CD14-positive monocyte (primary cell): ENCODE measurements at regions not wholly inside any gene's neighbourhood (a gene's known extent, or its start where the extent isn't known, plus 50 kb on each side); places are given as distances from the start of the nearest gene placed in this dataset.

Experiments
- DNase-seq, 3 donors: peaks; one replicate each; pipeline ENCODE4 v3.0.0-alpha.2; 2011 to 2022
- H2AFZ ChIP-seq: 2 replicates; pipeline ENCODE4 v1.6.0; 2012; ENCODE audit warnings: mild to moderate bottlenecking, low read depth, low read length, inconsistent platforms; ENCODE audit not compliant: insufficient read depth, poor library complexity, severe bottlenecking
- H3K27ac ChIP-seq, 2 donors: 1 replicate in 1 of 2; 2 replicates in 1 of 2; pipeline ENCODE4 v1.5.1; 2012 to 2013; ENCODE audit warnings: low read length in 2 of 2, control low read depth in 1 of 2, inconsistent platforms in 1 of 2, low read depth in 1 of 2, mild to moderate bottlenecking in 1 of 2
- H3K27me3 ChIP-seq, 2 donors: one replicate each; pipeline versions ENCODE4 v1.6.0 to v1.6.1; 2011 to 2013; ENCODE audit warnings: low read length in 2 of 2; ENCODE audit not compliant: control insufficient read depth in 2 of 2, insufficient read depth in 2 of 2
- H3K36me3 ChIP-seq, 2 donors: replicated peaks in 1 of 2; 1 replicate in 1 of 2; 2 replicates in 1 of 2; pipeline versions ENCODE4 v1.5.1 to v1.6.1; 2012 to 2013; ENCODE audit warnings: low read length in 2 of 2, control low read depth in 1 of 2, inconsistent platforms in 1 of 2, mild to moderate bottlenecking in 1 of 2; ENCODE audit not compliant: insufficient read depth in 2 of 2, control insufficient read depth in 1 of 2
- H3K4me1 ChIP-seq, 2 donors: 1 replicate in 1 of 2; 2 replicates in 1 of 2; pipeline versions ENCODE4 v1.5.1 to v1.6.1; 2012 to 2013; ENCODE audit warnings: low read length in 2 of 2, control low read depth in 1 of 2, inconsistent platforms in 1 of 2, mild to moderate bottlenecking in 1 of 2, moderate library complexity in 1 of 2; ENCODE audit not compliant: insufficient read depth in 2 of 2, control insufficient read depth in 1 of 2
- H3K4me2 ChIP-seq: replicated peaks from 2 replicates; pipeline ENCODE3; 2012; ENCODE audit warnings: low read length, moderate library complexity, mild to moderate bottlenecking; ENCODE audit not compliant: poor library complexity, severe bottlenecking; ENCODE audit errors: extremely low read depth
- H3K4me3 ChIP-seq, 3 experiments: fragments of 200-600 bp in 1 of 3; sonication (generic) in 1 of 3; replicated peaks in 1 of 3; 1 replicate in 2 of 3; 2 replicates in 1 of 3; pipeline ENCODE4 v1.5.1; 2011 to 2013; ENCODE audit warnings: low read length in 3 of 3, mild to moderate bottlenecking in 3 of 3, control low read depth in 2 of 3, low read depth in 2 of 3, inconsistent platforms in 1 of 3, moderate library complexity in 1 of 3
- H3K79me2 ChIP-seq: 2 replicates; pipeline ENCODE4 v1.6.0; 2012; ENCODE audit warnings: mild to moderate bottlenecking, control low read depth, inconsistent platforms, low read length, moderate library complexity; ENCODE audit not compliant: insufficient read depth
- H3K9ac ChIP-seq: 2 replicates; pipeline ENCODE4 v1.6.0; 2017; ENCODE audit warnings: low read length, mild to moderate bottlenecking; ENCODE audit not compliant: insufficient read depth, poor library complexity, severe bottlenecking
- H3K9me3 ChIP-seq, 2 donors: replicated peaks in 1 of 2; 1 replicate in 1 of 2; 2 replicates in 1 of 2; pipeline versions ENCODE4 v1.5.1 to v1.6.1; 2012 to 2013; ENCODE audit warnings: low read length in 2 of 2, control low read depth in 1 of 2; ENCODE audit not compliant: control insufficient read depth in 1 of 2, insufficient read depth in 1 of 2
- H4K20me1 ChIP-seq: 2 replicates; pipeline ENCODE4 v1.6.0; 2012; ENCODE audit warnings: mild to moderate bottlenecking, low read length, control low read depth, moderate library complexity; ENCODE audit not compliant: insufficient read depth
- H3K27ac Mint-ChIP-seq, 7 donors: one replicate each; pipeline ENCODE4 v1.8.0; 2020; ENCODE audit warnings: mild to moderate bottlenecking in 7 of 7, mixed read lengths in 7 of 7, moderate library complexity in 6 of 7, inconsistent platforms in 2 of 7
- H3K27me3 Mint-ChIP-seq, 3 donors: one replicate each; pipeline ENCODE4 v1.8.0; 2021 to 2022; ENCODE audit warnings: low read depth in 3 of 3, mild to moderate bottlenecking in 3 of 3, mixed read lengths in 3 of 3, moderate library complexity in 3 of 3, inconsistent platforms in 1 of 3
- H3K36me3 Mint-ChIP-seq, 2 donors: one replicate each; pipeline ENCODE4 v1.8.0; 2020; ENCODE audit warnings: mixed read lengths in 2 of 2, inconsistent platforms in 1 of 2, mild to moderate bottlenecking in 1 of 2
- H3K4me1 Mint-ChIP-seq: one replicate; pipeline ENCODE4 v1.8.0; 2020; ENCODE audit warnings: mild to moderate bottlenecking, mixed read lengths
- H3K4me3 Mint-ChIP-seq, 2 donors: one replicate each; pipeline ENCODE4 v1.8.0; 2020; ENCODE audit warnings: mild to moderate bottlenecking in 2 of 2, mixed read lengths in 2 of 2, moderate library complexity in 1 of 2
- H3K9me3 Mint-ChIP-seq, 7 donors: one replicate each; pipeline ENCODE4 v1.8.0; 2020 to 2022; ENCODE audit warnings: mixed read lengths in 7 of 7, mild to moderate bottlenecking in 6 of 7, moderate library complexity in 6 of 7, inconsistent platforms in 2 of 7
- WGBS: methylation state at CpG from one replicate; pipeline ENCODE4 v1.1.5; 2013; ENCODE audit warnings: missing lambda C conversion rate; ENCODE audit not compliant: insufficient coverage; 5-methylcytosine and 5-hydroxymethylcytosine counted together
- intact Hi-C, 2 donors: fragments of 100-400 bp; cut with micrococcal nuclease; formaldehyde crosslinking; loops; one replicate each; pipeline versions ENCODE4 v1.15.0 to v1.15.1; 2023
- TF ChIP-seq, protein P1 (sequence below): fragments of 200-600 bp; IDR thresholded peaks from one replicate; pipeline ENCODE4 v1.8.0; 2022; ENCODE audit warnings: antibody characterized with exemption, mild to moderate bottlenecking

DNA sequence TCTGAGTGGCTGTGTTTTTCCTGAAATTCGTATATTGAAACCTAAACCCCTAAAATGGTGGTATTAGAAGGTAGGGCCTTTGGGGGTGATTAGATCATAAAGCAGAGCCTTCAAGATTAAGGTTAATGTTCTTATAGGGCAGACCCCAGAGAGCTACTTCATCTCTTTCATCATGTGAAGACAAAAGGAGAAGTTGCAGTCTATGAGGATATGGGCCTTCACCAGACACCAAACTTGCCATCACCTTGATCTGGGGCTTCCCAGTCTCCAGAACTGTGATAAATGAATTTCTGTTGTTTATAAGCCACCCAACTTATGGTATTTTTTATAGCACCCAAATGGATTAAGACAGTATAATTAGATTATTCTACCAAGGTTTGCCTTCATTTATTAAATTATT, 275.0 kb upstream of the ATP2B1 start:
- peak; percentile 4 to 28 (median 26) for DNase-seq
- Histone ChIP-seq H4K20me1 (no peaks in the 10 kb centered on the region), H3K27ac (no peak overlapping the region), H3K27me3 (no peaks in the 10 kb centered on the region), H3K9ac (no peak overlapping the region), H3K36me3 (no peaks in the 10 kb centered on the region), H3K4me3 (no peak overlapping the region), H2AFZ (no peak overlapping the region), H3K9me3 (no peaks in the 10 kb centered on the region), H3K79me2 (no peaks in the 10 kb centered on the region), H3K4me2 (no peak overlapping the region), H3K4me1 (peaks cover 15 to 16% of the 10 kb centered on the region in 2 donors)
- peaks cover 0 to 2% of the 10 kb centered on the region in 2 donors for H3K36me3 Mint-ChIP-seq
- H3K9me3 Mint-ChIP-seq: peaks cover 0 to 2% (median 0%) of the 10 kb centered on the region in 7 donors
- peaks cover 0 to 2% (median 2%) of the 10 kb centered on the region in 3 donors for H3K27me3 Mint-ChIP-seq
- peaks cover 15% of the 10 kb centered on the region for H3K4me1 Mint-ChIP-seq
- H3K4me3 Mint-ChIP-seq: no peak overlapping the region
- TF ChIP-seq, protein P1, sequence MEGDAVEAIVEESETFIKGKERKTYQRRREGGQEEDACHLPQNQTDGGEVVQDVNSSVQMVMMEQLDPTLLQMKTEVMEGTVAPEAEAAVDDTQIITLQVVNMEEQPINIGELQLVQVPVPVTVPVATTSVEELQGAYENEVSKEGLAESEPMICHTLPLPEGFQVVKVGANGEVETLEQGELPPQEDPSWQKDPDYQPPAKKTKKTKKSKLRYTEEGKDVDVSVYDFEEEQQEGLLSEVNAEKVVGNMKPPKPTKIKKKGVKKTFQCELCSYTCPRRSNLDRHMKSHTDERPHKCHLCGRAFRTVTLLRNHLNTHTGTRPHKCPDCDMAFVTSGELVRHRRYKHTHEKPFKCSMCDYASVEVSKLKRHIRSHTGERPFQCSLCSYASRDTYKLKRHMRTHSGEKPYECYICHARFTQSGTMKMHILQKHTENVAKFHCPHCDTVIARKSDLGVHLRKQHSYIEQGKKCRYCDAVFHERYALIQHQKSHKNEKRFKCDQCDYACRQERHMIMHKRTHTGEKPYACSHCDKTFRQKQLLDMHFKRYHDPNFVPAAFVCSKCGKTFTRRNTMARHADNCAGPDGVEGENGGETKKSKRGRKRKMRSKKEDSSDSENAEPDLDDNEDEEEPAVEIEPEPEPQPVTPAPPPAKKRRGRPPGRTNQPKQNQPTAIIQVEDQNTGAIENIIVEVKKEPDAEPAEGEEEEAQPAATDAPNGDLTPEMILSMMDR: no peak
- WGBS: no CpG with 5 or more reads among the region's 1 CpG
- intact Hi-C loops: no loop called here
- no peak overlapping the region for H3K27ac Mint-ChIP-seq

DNA sequence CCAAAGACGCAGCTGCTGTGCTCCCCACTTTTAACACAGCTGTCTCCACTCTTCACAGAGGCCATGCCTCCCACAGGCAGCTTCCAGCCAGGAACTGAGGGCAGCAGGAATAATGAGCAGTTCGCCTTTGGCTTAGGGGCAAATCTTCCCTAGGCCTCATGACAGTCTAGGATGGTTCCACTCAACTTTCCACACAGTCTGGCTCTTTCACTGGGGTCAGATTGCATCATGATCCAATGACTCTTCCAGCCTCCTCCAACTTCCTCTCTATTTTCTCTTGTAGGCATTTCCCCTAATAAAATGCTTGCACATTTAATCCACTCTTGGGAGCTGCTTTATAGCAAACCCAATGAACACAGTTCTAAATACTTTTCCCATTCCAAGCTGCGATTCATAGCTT, 271.6 kb upstream of the ATP2B1 start:
- Mint-ChIP-seq H3K4me3 (peak overlapping the region in 1 of 2 donors; percentile 19), H3K27ac (peak overlapping the region; percentile 80 to 86 (median 83))
- 94% methylated on average over 2 of the region's 3 CpGs for WGBS

More for the DNA sequence above, 271.6 kb upstream of the ATP2B1 start:
- Histone ChIP-seq H3K9ac (no peak overlapping the region), H2AFZ (no peak overlapping the region), H3K27me3 (no peaks in the 10 kb centered on the region), H4K20me1 (no peaks in the 10 kb centered on the region), H3K4me3 (peak overlapping the region in 1 of 3 experiments; percentile 8), H3K79me2 (no peaks in the 10 kb centered on the region), H3K9me3 (no peaks in the 10 kb centered on the region), H3K27ac (peak overlapping the region; percentile 30 to 58), H3K4me1 (peaks cover 19 to 21% of the 10 kb centered on the region in 2 donors), H3K36me3 (no peaks in the 10 kb centered on the region), H3K4me2 (peak overlapping the region; percentile 0)
- peaks cover 20% of the 10 kb centered on the region for H3K4me1 Mint-ChIP-seq
- TF ChIP-seq, protein P1: no peak
- H3K27me3 Mint-ChIP-seq: peaks cover 2 to 3% (median 2%) of the 10 kb centered on the region in 3 donors
- intact Hi-C loops: no loop called here
- H3K9me3 Mint-ChIP-seq: peaks cover 0 to 2% (median 0%) of the 10 kb centered on the region in 7 donors
- DNase-seq: peak; percentile 73 to 84 (median 84)
- peaks cover 0 to 2% of the 10 kb centered on the region in 2 donors for H3K36me3 Mint-ChIP-seq
